Head of caudate nucleus (tissue), 42 donors: ENCODE measurements at regions not wholly inside any gene's neighbourhood (a gene's known extent, or its start where the extent isn't known, plus 50 kb on each side); places are given as distances from the start of the nearest gene placed in this dataset.
"Not testable (repeated sequence)": the region's sequence is repeated elsewhere in the genome, so short reads cannot be mapped to it uniquely, and the experiment has no call there.

ENCODE experiments used
- DNase-seq, 42 donors: peaks; one replicate each; pipeline versions ENCODE4 v3.0.0 to v3.0.0-alpha.2; 2020 to 2021; ENCODE audit warnings: mixed read lengths in 7 of 42
- intact Hi-C: fragments of 100-400 bp; cut with DNase I; formaldehyde crosslinking; loops from one replicate; pipeline ENCODE4 v1.15.0; 2022

DNA sequence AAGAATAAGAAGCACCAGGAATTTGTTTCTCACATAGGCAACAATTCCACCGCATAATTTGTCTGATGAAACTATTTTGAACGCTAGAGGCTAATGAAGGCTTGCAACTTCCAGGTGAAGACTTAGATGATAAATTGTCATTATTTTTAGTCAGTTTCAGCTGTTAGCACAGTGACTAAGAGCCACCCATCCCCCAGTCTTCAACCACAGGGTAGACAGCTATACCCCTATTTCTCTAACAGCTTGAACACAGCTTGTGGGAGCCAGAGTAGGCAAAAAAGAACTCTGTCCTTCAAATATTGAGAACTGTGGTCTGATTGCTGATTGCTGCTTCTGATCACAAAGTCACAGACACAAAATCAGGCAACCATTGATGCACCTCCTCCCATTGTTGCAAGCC, 1124.8 kb upstream of the PRR20A start:
- intact Hi-C loops = no loop called here
- DNase-seq = no peak

GRCh38 chr13:56019606-56020005, 1121.1 kb upstream of the PRR20A start:
- intact Hi-C loops = no loop called here

DNA sequence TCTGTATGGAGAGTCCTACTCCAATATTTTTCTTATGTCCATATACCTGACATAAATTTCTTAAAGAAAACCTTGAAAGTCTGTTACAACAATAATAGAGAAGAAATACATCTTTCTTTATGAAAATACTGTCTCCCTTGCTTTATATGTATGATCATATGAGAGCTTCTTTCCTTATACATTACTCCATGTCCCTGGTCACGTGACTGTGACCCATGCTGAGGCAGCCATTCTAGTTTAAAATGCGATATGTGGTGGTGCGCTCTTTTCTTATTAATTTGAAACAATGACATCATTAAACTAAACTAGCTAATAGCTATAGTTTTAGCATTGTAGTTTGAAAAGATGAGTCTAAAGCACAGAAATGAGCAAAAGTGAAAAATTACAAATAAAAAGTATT, 1120.3 kb upstream of the PRR20A start:
- intact Hi-C loops = no loop called here
- DNase-seq = no peak

More at GRCh38 chr13:56019606-56020005, 1121.1 kb upstream of the PRR20A start:
- DNase-seq = no peak

- intact Hi-C loops = no loop called here
Measured at GRCh38 chr13:56039992-56040391, 1100.7 kb upstream of the PRR20A start.

GRCh38 chr13:56066321-56066720, 1074.4 kb upstream of the PRR20A start:
- intact Hi-C loops = no loop called here
- DNase-seq = no peak

More at GRCh38 chr13:56039992-56040391, 1100.7 kb upstream of the PRR20A start:
- no peak for DNase-seq

DNA sequence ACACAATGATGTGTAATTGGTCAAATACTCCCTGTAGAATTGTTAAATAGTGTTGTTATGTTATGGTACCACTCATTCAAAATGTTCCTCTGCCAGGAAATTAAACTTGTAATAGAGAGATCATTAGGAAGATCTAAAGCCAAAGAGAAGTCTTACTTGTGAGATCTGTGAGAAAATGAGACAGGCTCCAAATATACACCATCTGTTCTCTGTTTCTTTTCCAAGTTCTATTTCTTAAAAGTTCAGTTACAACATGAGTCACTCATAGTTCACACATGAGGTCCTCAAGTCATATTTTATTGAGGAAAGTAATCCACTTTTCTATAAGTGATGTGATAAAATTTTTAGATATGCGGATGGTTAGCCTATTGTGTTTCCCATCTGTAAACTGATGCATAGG, 1038.1 kb upstream of the PRR20A start:
- intact Hi-C loops = no loop called here
- DNase-seq = no peak

GRCh38 chr13:56110751-56111150, 1030.0 kb upstream of the PRR20A start:
- intact Hi-C loops = no loop called here
- DNase-seq = no peak

DNA sequence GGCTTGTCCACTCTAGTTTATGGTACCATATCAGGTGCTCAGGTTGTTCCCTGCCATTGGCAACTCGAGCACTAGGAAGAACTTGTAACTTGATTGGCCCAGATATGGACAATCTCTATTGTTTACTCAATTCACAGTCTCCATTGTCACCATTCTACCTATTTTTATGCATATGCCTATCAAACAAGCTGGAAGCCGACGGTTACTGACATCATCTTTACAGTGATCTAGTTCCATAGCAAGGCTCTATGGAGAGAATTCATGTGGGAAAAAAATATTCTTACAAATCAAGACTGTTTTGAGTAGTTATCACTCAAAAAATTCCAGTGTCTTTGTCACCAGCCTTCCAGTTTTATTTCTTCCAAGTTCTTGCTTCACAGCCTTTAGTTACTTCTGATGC, 1006.2 kb upstream of the PRR20A start:
- no peak for DNase-seq
- intact Hi-C loops = no loop called here

GRCh38 chr13:56166864-56167263, 973.9 kb upstream of the PRR20A start:
- intact Hi-C loops = no loop called here
- DNase-seq = no peak

- no peak for DNase-seq
- intact Hi-C loops = no loop called here
Measured at GRCh38 chr13:56168581-56168980, 972.1 kb upstream of the PRR20A start.

DNA sequence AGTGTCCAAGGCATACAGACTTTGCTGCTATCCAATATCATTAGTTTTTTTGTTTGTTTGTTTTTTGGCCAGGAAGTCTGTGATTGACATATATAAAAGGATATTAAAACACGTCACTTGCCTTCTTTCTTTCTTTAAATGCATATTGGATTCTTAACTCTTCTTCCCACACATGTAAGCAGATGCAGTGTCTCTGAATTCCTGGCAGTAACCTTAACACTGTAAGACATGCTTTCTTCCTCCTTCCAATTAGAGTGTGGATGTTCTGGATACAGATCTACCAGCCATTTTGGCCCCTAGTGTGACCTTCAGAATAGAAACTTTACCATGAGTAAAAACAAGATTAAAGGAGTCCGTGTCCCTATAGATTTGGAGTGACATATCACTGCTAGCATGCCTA, 967.4 kb upstream of the PRR20A start:
- intact Hi-C loops = no loop called here
- DNase-seq = no peak

DNA sequence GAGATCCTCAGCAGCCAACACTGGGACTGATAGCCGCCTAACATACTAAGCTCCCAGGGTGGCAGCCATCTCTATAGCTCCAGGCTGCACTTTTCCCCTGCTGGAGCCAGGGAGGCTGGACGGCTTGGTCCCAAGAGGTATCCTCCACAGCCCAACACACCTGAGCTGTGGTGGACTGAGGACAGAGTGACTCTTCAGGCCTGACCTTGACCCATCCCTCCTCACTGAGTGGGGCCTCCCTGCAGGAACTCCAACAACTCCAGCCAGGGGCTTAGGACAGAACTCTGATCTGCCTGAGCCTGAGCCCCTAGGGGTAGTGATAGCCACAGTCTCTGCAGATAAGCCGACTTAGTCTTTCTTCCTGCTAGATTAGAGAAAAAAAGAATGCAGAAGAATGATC, 958.1 kb upstream of the PRR20A start:
- no peak for DNase-seq
- intact Hi-C loops = no loop called here

DNA sequence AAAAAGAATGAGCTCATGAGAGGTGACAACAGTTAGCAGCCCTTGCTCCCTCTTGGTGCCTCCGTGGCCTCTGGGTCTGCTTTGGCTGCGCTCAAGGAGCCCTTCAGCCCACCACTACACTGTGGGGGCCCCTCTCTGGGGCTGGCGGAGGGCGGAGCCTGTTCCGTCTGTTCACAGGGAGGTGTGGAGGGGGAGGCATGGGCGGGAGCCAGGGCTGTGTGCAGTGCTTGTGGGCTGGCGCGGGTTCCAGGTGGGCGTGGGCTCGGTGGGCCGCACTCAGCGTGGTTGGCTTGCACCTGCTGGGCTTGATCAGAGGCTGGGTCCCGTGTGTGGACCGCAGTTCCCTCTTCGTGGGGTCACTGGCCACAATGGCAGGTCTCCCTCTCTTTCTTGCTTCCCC, 953.4 kb upstream of the PRR20A start:
- no peak for DNase-seq
- intact Hi-C loops = no loop called here

- intact Hi-C loops, DNase-seq: not testable (repeated sequence)
Measured at GRCh38 chr13:56188582-56188981, 952.1 kb upstream of the PRR20A start.

DNA sequence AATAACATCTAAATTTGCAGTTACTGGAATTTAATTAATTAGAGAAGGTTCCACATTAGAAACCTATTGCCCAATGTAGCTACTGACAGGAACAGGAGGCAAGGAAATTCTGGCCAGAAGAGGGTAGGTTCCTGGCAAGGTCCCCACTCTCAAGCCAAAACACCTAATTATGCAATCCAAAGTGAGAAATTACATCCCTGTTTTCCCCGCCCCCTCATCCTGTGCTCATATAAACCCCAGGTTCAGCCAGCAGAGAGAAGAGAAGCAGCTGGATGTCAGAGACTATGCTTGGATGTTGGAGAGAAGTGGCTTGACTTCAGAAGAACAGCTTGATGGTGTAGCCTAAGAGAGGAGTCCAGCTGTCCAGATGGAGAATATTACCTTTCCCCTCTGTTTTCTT, 951.3 kb upstream of the PRR20A start:
- intact Hi-C loops = no loop called here
- DNase-seq = no peak

DNA sequence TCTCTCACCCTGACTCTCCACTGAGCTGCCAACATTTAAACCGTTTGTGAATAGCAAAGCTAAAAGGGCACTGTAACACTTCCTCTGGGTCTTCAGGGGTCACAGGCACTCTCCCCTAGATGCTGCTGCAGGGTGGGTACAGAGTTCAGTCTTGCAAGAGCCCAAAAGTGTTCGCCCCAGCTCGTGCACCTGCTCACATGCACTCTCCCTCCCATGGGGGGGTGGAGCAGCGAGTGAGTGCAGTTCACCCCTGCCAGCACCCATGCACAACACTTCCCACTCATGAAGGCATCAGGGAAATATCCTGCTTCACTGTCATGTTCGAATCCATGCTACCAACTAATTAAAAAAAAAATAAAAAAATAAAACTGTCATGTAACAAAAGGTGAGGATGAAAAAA, 950.7 kb upstream of the PRR20A start:
- intact Hi-C loops = no loop called here
- peak in 1 of 42 donors; percentile 12 for DNase-seq

GRCh38 chr13:56198350-56198749, 942.4 kb upstream of the PRR20A start:
- DNase-seq = no peak
- intact Hi-C loops = no loop called here

DNA sequence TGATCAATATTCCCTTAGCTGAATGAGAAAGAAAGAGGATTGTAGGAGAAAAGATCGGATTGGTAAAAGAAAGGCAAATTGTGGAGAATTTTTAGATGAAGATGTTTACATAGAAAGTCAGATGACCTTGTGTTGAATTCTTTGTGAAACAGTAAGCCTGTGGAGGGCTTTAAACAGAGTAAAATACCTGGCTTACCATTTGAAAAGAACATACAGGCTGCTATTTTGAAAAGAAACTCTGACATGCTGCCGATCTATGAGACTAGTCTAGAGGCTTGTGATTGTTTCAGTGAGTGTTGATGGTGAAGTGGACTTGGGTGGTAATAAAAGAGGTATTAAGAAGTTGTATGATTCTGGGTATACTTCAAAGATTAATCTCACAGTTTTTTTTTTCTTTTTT, 938.9 kb upstream of the PRR20A start:
- intact Hi-C loops = no loop called here

DNA sequence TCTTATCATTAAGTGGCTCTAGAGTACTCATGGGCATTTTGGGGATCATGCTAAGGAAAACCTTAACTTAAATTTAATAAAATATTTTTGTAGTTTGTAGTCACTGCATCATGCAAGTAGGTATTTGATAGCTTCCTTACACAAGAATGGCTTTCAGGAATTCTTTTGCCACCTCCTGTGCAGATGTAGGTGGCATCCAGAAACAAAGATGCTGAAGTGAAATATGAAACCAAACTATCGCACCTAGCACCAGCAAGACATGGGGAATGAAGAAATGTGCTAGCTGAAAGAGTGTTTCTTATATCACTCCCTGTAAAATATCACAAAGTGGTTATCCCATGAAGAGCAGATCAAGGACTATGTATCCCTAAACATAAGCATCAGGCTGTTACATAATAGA, 924.5 kb upstream of the PRR20A start:
- no peak for DNase-seq
- intact Hi-C loops = no loop called here

More for the DNA sequence above, 938.9 kb upstream of the PRR20A start:
- DNase-seq = no peak

GRCh38 chr13:56247692-56248091, 893.0 kb upstream of the PRR20A start:
- no peak for DNase-seq
- intact Hi-C loops = no loop called here

DNA sequence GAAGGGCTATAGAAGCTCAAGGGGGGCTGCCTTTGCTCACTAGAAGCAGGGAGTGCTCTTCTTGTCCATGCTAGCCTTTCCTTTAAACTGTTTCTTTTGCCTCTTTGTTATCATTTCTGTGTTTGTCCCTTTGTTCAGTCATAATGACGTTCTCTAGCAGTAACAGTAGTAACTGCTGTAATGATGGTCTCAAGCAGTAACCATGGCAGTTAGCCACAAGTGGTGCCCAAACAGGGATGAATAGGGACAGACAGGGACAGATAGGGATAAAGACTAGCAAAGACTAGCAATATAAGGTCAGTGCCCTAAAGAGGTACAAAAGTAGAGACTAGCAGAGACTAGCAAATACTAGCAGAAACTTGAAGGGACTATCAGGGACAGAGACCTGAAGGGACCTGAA, 869.0 kb upstream of the PRR20A start:
- intact Hi-C loops = no loop called here
- peak in 1 of 42 donors; percentile 3 for DNase-seq

- intact Hi-C loops = no loop called here
- DNase-seq = no peak
Measured at GRCh38 chr13:56283262-56283828, 857.4 kb upstream of the PRR20A start.
